OCI-LY1 (cell line): ENCODE measurements at regions not wholly inside any gene's neighbourhood (a gene's known extent, or its start where the extent isn't known, plus 50 kb on each side); places are given as distances from the start of the nearest gene placed in this dataset.

Experiments
- H2AFZ ChIP-seq: fragments of 200-600 bp; sonication (generic), shearing (Covaris generic); 2 replicates; pipeline ENCODE4 v1.6.0; 2014; ENCODE audit warnings: antibody characterized with exemption, mild to moderate bottlenecking, low read length
- H3F3A ChIP-seq: fragments of 200-600 bp; sonication (generic), shearing (Covaris generic); 2 replicates; pipeline ENCODE4 v1.6.0; 2014; ENCODE audit warnings: mild to moderate bottlenecking, antibody characterized with exemption, low read length, moderate library complexity; ENCODE audit not compliant: insufficient read depth
- H3K27ac ChIP-seq: fragments of 200-600 bp; sonication (generic); 2 replicates; pipeline ENCODE4 v1.5.1; 2014; ENCODE audit warnings: low read length, mixed run types, mild to moderate bottlenecking, low read depth; ENCODE audit not compliant: poor library complexity, severe bottlenecking
- H3K27me3 ChIP-seq: fragments of 200-600 bp; sonication (generic); 2 replicates; pipeline ENCODE4 v1.6.0; 2014; ENCODE audit warnings: antibody characterized with exemption, mild to moderate bottlenecking, low read length, moderate library complexity; ENCODE audit not compliant: insufficient read depth
- H3K36me3 ChIP-seq: fragments of 200-600 bp; sonication (generic); 2 replicates; pipeline ENCODE4 v1.6.1; 2014; ENCODE audit warnings: mild to moderate bottlenecking, antibody characterized with exemption, low read length, moderate library complexity, mixed read lengths; ENCODE audit not compliant: insufficient read depth
- H3K4me1 ChIP-seq: fragments of 200-600 bp; sonication (generic); 2 replicates; pipeline ENCODE4 v1.5.1; 2014; ENCODE audit warnings: mild to moderate bottlenecking, low read length, moderate library complexity; ENCODE audit not compliant: insufficient read depth, severe bottlenecking
- H3K4me2 ChIP-seq: fragments of 200-600 bp; sonication (generic), shearing (Covaris generic); 2 replicates; pipeline ENCODE4 v1.6.1; 2014; ENCODE audit warnings: low read length
- H3K4me3 ChIP-seq: fragments of 200-600 bp; sonication (generic); 2 replicates; pipeline ENCODE4 v1.5.1; 2014; ENCODE audit warnings: low read length, low read depth, mild to moderate bottlenecking, mixed read lengths; ENCODE audit not compliant: poor library complexity, severe bottlenecking
- H3K79me2 ChIP-seq: fragments of 200-600 bp; shearing (Covaris generic); 2 replicates; pipeline ENCODE4 v1.6.1; 2016; ENCODE audit warnings: mixed run types, low read length, mixed read lengths; ENCODE audit not compliant: insufficient read depth
- H3K9ac ChIP-seq: fragments of 200-600 bp; sonication (generic), shearing (Covaris generic); 2 replicates; pipeline ENCODE4 v1.6.1; 2014; ENCODE audit warnings: mild to moderate bottlenecking, low read length, mixed read lengths
- H3K9me2 ChIP-seq: fragments of 200-600 bp; sonication (generic), shearing (Covaris generic); 2 replicates; pipeline ENCODE4 v1.6.1; 2014; ENCODE audit warnings: low read depth, mild to moderate bottlenecking, low read length, mixed read lengths
- H3K9me3 ChIP-seq: fragments of 200-600 bp; shearing (Covaris generic); 2 replicates; pipeline ENCODE4 v1.6.1; 2014; ENCODE audit warnings: low read length, mixed read lengths
- H4K20me1 ChIP-seq: fragments of 200-600 bp; sonication (generic), shearing (Covaris generic); 2 replicates; pipeline ENCODE4 v1.6.0; 2016; ENCODE audit warnings: mild to moderate bottlenecking, low read length; ENCODE audit not compliant: insufficient read depth
- EZH2 ChIP-seq: fragments of 200-600 bp; sonication (generic), shearing (Covaris generic); IDR thresholded peaks from 2 replicates; pipeline ENCODE4 v1.8.0; 2017; ENCODE audit warnings: borderline replicate concordance, mixed run types, mild to moderate bottlenecking, antibody characterized with exemption, low read length, moderate library complexity, mixed read lengths
- TF ChIP-seq, protein P1 (sequence below): fragments of 200-600 bp; sonication (generic), shearing (Covaris generic); IDR thresholded peaks from 2 replicates; pipeline ENCODE4 v1.5.1; 2017; ENCODE audit warnings: mild to moderate bottlenecking, antibody characterized with exemption, low read length, moderate library complexity, mixed read lengths

GRCh38 chr15:60226924-60227323, 170.9 kb downstream of the ANXA2 start:
- H4K20me1 ChIP-seq: no peaks in the 10 kb centered on the region
- H2AFZ ChIP-seq: no peak overlapping the region
- H3K27ac ChIP-seq: no peak overlapping the region
- no peaks in the 10 kb centered on the region for H3K36me3 ChIP-seq
- H3F3A ChIP-seq: no peaks in the 10 kb centered on the region
- H3K9me2 ChIP-seq: no peaks in the 10 kb centered on the region
- H3K79me2 ChIP-seq: no peaks in the 10 kb centered on the region
- H3K4me1 ChIP-seq: no peaks in the 10 kb centered on the region
- no peak overlapping the region for H3K9ac ChIP-seq
- TF ChIP-seq EZH2: no peak
- TF ChIP-seq, protein P1, sequence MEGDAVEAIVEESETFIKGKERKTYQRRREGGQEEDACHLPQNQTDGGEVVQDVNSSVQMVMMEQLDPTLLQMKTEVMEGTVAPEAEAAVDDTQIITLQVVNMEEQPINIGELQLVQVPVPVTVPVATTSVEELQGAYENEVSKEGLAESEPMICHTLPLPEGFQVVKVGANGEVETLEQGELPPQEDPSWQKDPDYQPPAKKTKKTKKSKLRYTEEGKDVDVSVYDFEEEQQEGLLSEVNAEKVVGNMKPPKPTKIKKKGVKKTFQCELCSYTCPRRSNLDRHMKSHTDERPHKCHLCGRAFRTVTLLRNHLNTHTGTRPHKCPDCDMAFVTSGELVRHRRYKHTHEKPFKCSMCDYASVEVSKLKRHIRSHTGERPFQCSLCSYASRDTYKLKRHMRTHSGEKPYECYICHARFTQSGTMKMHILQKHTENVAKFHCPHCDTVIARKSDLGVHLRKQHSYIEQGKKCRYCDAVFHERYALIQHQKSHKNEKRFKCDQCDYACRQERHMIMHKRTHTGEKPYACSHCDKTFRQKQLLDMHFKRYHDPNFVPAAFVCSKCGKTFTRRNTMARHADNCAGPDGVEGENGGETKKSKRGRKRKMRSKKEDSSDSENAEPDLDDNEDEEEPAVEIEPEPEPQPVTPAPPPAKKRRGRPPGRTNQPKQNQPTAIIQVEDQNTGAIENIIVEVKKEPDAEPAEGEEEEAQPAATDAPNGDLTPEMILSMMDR: no peak
- H3K4me3 ChIP-seq: no peak overlapping the region
- H3K4me2 ChIP-seq: no peak overlapping the region
- H3K27me3 ChIP-seq: no peaks in the 10 kb centered on the region
- H3K9me3 ChIP-seq: no peaks in the 10 kb centered on the region

- Histone ChIP-seq H3K4me1 (no peaks in the 10 kb centered on the region), H3K79me2 (no peaks in the 10 kb centered on the region), H3K9ac (no peak overlapping the region), H3K9me2 (no peaks in the 10 kb centered on the region), H3K4me2 (no peak overlapping the region), H2AFZ (no peak overlapping the region), H3K9me3 (no peaks in the 10 kb centered on the region), H3K27ac (no peak overlapping the region), H3K27me3 (no peaks in the 10 kb centered on the region), H3K36me3 (no peaks in the 10 kb centered on the region), H4K20me1 (no peaks in the 10 kb centered on the region), H3F3A (no peaks in the 10 kb centered on the region), H3K4me3 (no peak overlapping the region)
- no peak for TF ChIP-seq EZH2
- TF ChIP-seq, protein P1: no peak
Measured at GRCh38 chr15:60228101-60228500, 169.7 kb downstream of the ANXA2 start.

DNA sequence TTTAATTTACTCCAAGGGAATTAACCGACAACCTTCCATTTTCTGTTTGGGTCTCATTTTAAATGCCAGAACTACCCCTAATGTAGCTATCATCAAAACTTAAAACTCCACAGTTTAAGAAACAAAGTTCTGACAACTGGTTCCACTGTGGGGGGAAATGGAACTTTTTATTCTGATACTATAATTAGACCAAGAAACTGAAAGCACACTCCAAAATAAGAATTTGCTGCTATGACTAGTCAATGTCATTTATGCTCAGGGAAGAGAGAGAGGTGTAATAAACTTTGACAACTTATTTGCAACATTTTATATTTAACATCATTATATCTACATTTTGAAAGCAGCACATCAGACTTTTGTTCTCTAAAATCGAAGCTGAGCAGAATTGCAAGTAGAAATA, 169.2 kb downstream of the ANXA2 start:
- Histone ChIP-seq H4K20me1 (no peaks in the 10 kb centered on the region), H3F3A (no peaks in the 10 kb centered on the region), H3K27me3 (no peaks in the 10 kb centered on the region), H3K27ac (no peak overlapping the region), H3K9me3 (no peaks in the 10 kb centered on the region), H3K9ac (no peak overlapping the region), H3K79me2 (no peaks in the 10 kb centered on the region), H3K9me2 (no peaks in the 10 kb centered on the region), H3K4me2 (no peak overlapping the region), H2AFZ (no peak overlapping the region), H3K4me3 (no peak overlapping the region), H3K36me3 (no peaks in the 10 kb centered on the region), H3K4me1 (no peaks in the 10 kb centered on the region)
- TF ChIP-seq EZH2: no peak
- TF ChIP-seq, protein P1: no peak
